GM19372 (cell line): ENCODE measurements at regions not wholly inside any gene's neighbourhood (a gene's known extent, or its start where the extent isn't known, plus 50 kb on each side); places are given as distances from the start of the nearest gene placed in this dataset.
"Not testable (repeated sequence)": the region's sequence is repeated elsewhere in the genome, so short reads cannot be mapped to it uniquely, and the experiment has no call there.

Experiments used
- ATAC-seq: cut with Tn5 transposase; IDR thresholded peaks from one replicate; pipeline ENCODE4 v1.9.1; 2021; ENCODE audit warnings: mild to moderate bottlenecking, low read depth, moderate library complexity; ENCODE audit not compliant: unreplicated experiment

GRCh38 chr10:62935022-62935421, 118.9 kb upstream of the EGR2 start:
- no peak for ATAC-seq

DNA sequence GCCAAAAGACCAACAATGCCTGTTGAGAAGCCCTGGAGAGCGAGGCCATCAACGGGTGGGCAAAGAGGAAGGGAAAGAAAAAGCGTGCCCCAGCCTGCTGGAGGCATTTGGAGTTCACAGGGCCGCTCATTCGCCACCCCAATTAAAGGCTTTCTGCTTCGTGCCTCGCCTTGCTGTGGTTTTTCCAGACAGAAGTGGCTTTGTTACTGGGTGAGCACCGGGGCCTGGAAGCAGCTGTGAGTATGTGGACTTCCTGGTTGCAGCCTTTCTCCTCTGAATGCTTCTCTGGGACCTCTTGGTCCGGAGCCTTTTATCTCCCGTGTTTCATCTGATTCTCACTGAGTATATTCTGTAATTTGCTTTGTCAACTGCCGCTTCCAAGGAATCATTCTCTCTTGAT, 118.1 kb upstream of the EGR2 start:
- no peak for ATAC-seq

DNA sequence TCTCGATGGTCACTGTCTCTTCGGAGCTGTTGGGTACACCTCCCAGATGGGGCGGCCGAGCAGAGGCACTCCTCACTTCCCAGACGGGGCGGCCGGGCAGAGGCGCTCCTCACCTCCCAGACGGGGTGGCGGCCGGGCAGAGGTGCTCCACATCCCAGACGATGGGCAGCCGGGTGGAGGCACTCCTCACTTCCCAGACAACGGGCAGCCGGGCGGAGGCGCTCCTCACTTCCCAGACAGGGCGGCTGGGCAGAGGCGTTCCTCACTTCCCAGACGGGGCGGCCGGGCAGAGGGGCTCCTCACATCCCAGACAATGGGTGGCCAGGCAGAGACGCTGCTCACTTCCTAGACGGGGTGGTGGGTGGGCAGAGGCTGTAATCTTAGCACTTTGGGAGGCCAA, 112.6 kb upstream of the EGR2 start:
- not testable (repeated sequence) for ATAC-seq

GRCh38 chr10:62926407-62926806, 110.2 kb upstream of the EGR2 start:
- no peak for ATAC-seq

GRCh38 chr10:62924344-62924748, 108.2 kb upstream of the EGR2 start:
- ATAC-seq, result no peak

DNA sequence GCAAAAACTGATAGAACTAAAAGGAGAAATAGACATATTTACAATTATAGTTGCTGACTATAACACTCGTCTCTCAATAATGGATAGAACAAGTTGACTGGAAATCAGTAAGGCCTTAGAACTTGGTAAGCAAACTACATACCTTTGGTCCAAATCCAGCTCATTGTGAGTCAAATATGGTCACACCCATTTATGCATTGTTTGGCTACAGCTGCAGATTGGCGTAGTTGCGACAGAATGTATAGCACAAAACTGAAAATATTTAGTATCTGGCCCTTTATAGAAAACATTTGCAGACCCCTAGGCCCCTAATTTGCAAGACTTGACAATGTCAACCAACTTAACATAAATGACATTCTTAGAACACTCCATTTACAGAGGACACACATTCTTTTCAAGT, 103.6 kb upstream of the EGR2 start:
- ATAC-seq, result no peak

DNA sequence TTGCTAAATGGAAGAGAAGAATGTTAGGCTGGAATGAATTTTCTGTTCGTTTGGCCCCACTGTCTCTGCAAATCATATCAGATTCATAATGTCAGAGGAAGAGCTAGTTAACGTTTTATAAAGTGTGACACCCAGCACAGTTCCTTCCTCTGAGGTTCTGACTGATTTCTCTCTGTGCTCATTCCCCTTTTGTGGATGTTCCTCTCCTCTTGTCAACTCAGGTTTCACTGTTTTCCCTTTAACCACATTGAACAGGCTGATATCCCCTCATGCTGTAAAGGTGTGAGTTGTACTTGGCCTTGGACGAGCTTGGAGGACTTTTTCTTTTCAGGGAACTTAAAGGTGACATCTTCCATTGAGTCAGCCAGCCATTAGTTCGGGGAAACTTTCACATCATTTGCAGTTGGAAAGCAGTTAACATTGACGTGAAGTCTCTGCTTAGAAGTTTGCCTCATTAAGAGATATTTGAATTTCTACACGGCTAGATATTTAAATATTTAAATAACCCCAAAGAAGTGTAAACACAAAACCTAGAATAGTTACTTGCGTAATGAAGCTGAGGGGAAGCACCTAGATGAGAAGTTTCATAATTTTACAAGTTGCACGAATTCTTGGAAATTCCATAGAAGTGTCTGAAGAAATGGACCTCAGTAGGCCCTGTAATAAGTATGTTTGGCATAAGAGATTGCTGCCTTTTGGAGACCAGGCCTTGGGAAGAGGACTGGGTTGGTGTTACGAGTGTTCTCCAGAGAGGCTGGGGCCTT, 101.5 kb upstream of the EGR2 start:
- peak; percentile 46 for ATAC-seq

GRCh38 chr10:62916141-62916603, 100.0 kb upstream of the EGR2 start:
- ATAC-seq, result no peak

DNA sequence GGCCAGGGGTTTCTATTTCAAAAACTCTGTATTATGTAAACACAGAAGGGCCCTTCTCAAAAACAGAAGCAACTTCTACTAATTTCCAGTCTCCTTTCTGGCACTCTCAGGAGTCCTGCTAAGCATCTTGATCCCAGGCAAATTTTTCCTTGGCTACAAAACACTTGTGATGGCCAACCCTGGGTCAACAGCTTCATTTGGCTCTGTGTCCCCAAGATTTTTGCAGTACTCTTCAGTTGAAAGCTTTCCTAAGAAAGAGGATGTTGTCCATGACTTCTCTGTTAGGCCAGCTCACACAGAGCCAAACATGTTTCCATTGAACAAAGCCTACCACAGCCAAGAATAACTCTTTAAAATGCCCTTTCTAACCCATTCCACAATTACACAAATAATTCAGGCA, 99.0 kb upstream of the EGR2 start:
- no peak for ATAC-seq

DNA sequence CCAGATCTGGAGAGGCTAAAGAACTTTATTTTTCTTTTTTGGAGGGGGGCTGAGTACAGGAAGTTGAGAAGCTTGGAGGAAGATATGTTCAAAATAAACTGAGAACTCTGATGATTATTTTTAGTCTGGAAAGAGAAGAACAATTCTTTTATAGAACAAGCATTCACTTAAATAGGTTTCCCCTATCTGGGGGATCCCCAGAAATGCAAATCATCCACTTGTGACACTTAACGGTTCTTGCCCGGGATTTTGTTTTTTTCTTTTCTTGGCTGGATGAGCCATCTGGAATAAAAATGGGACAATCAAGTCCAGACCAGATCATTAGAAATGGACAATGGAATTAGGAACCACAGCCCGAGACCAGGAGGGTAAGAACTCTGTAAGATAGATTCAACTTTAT, 95.9 kb upstream of the EGR2 start:
- ATAC-seq, result no peak

DNA sequence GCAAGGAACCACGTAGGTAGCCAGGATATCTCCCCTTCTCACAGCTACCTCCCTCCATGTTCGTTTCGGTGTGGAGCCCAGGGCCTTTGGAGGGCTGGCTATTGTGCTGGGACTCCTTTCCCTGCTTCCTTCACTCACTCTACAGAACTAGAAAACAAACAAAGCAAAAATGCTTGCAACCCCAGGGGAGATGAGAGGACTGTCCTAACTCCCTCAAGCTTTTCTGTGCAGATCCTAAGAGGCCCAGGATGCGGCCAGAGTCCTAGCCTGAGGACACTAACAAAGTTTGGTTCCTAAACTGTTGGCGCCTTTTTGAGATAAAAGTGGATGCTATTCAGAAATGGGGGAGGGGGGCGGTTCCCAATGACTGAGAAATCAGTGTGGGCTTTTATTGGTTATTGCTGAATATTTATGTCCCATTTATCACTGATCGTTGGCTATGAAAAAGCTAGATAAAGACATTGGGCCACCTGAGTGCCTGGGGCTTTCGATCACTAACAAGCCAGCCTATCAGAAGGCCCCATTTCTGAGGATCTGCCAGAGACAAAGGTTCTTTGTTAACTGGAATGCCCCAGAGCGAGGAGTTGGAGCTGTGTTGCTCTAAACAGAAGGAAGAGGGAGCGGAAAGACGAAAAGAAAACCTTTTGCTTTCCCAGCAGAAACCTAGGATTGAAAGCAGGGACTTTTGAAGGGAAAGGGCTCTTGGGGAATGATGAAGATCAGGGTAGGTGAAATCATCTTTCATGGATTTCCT, 95.2 kb upstream of the EGR2 start:
- ATAC-seq, result no peak

GRCh38 chr10:62907470-62908212, 91.5 kb upstream of the EGR2 start:
- no peak for ATAC-seq

DNA sequence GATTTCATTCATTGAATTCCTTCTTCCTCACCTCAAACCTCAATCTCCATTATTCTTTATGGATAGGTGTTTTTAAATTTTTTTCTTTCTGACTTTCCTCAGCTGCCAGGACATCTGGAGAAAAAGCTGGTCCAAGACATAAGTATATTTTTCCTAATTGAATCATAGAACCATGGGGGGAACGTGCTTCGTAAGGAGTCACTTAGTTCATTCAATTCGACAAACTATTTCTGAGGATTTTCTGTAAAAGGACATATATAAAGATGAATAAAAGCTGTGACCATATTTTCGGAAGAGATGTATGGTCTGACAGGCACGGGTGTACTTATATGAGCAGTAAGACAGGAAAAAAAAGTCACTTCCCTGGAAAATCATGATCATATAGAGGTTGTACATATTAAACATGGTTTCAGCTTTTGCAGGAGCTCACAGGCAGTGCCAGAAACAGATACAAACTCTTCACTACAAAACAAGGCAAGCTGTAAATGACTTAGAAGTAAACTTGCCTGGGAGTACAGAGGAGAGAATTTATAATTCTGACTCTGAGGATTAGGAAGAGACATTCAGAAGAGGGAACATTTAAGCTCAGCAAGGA, 88.2 kb upstream of the EGR2 start:
- no peak for ATAC-seq

GRCh38 chr10:62903828-62904227, 87.7 kb upstream of the EGR2 start:
- ATAC-seq, result no peak

GRCh38 chr10:62900829-62901571, 84.8 kb upstream of the EGR2 start:
- ATAC-seq, result no peak

GRCh38 chr10:62899311-62899710, 83.1 kb upstream of the EGR2 start:
- ATAC-seq, result no peak

DNA sequence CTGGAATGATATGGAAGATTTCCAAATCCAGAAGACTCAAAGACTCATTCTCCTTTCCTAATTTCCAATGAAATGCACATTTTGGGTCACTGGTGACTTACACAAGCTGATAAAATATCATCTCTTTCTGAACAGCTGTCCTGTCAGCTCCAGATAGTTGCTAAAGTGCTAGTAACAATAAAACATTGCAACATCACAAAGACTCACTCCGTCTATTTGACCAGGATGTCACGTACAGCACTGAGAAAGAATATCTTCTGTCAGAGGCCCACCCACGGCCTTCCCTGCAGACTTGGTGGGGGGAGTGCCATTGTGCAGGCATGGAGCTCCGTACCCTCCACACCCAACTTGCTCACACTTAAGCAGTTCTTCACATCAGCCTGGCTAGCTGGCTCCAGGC, 78.9 kb upstream of the EGR2 start:
- ATAC-seq, result no peak

GRCh38 chr10:62894156-62894555, 78.0 kb upstream of the EGR2 start:
- no peak for ATAC-seq

GRCh38 chr10:62893036-62893435, 76.9 kb upstream of the EGR2 start:
- ATAC-seq, result no peak

GRCh38 chr10:62890395-62890794, 74.2 kb upstream of the EGR2 start:
- no peak for ATAC-seq
